ENCODE measurements at regions not wholly inside any gene's neighbourhood (a gene's known extent, or its start where the extent isn't known, plus 50 kb on each side); places are given as distances from the start of the nearest gene placed in this dataset.
"Not testable (repeated sequence)": the region's sequence is repeated elsewhere in the genome, so short reads cannot be mapped to it uniquely, and the experiment has no call there.

- no peak for DNase-seq
Observed at GRCh38 chr4:163693211-163693610, 198.7 kb downstream of the TMA16 start.

GRCh38 chr4:163693776-163694175 lies 199.3 kb downstream of the TMA16 start:
- DNase-seq, result no peak

- no peak for DNase-seq
Observed at GRCh38 chr4:163694385-163694784, 199.9 kb downstream of the TMA16 start.

- no peak for DNase-seq
Observed at GRCh38 chr4:163697121-163697520, 202.6 kb downstream of the TMA16 start.

- DNase-seq, result not testable (repeated sequence)
Observed at GRCh38 chr4:163700383-163700782, 205.9 kb downstream of the TMA16 start.

- DNase-seq, result peak in 8 of 56 donors; percentile 1 to 38 (median 9)
Observed at GRCh38 chr4:163701916-163702315, 207.4 kb downstream of the TMA16 start.

- no peak for DNase-seq
Observed at GRCh38 chr4:163702736-163703135, 208.2 kb downstream of the TMA16 start.

GRCh38 chr4:163703251-163703650 lies 208.8 kb downstream of the TMA16 start:
- no peak for DNase-seq

GRCh38 chr4:163707873-163708272 lies 213.4 kb downstream of the TMA16 start:
- no peak for DNase-seq

- DNase-seq, result no peak
Observed at GRCh38 chr4:163709601-163710000, 215.1 kb downstream of the TMA16 start.

GRCh38 chr4:163710158-163710557 lies 215.7 kb downstream of the TMA16 start:
- no peak for DNase-seq

- not testable (repeated sequence) for DNase-seq
Observed at GRCh38 chr4:163724495-163724894, 230.0 kb downstream of the TMA16 start.

- DNase-seq, result no peak
Observed at GRCh38 chr4:163726641-163727040, 232.2 kb downstream of the TMA16 start.

GRCh38 chr4:163731071-163731470 lies 236.6 kb downstream of the TMA16 start:
- DNase-seq, result no peak

GRCh38 chr4:163732473-163732872 lies 238.0 kb downstream of the TMA16 start:
- no peak for DNase-seq

GRCh38 chr4:163736876-163737275 lies 242.4 kb downstream of the TMA16 start:
- no peak for DNase-seq

GRCh38 chr4:163737846-163738245 lies 243.4 kb downstream of the TMA16 start:
- not testable (repeated sequence) for DNase-seq

GRCh38 chr4:163738521-163738920 lies 244.0 kb downstream of the TMA16 start:
- no peak for DNase-seq

GRCh38 chr4:163744861-163745260 lies 250.4 kb downstream of the TMA16 start:
- DNase-seq, result no peak

- no peak for DNase-seq
Observed at GRCh38 chr4:163747293-163747692, 252.8 kb downstream of the TMA16 start.

- DNase-seq, result no peak
Observed at GRCh38 chr4:163747886-163748285, 253.4 kb downstream of the TMA16 start.

- DNase-seq, result no peak
Observed at GRCh38 chr4:163748449-163748848, 254.0 kb downstream of the TMA16 start.

GRCh38 chr4:163755013-163755412 lies 260.5 kb downstream of the TMA16 start:
- no peak for DNase-seq

GRCh38 chr4:163757219-163757618 lies 262.7 kb downstream of the TMA16 start:
- DNase-seq, result no peak
